Left renal pelvis (tissue), 4 donors: ENCODE measurements at regions not wholly inside any gene's neighbourhood (a gene's known extent, or its start where the extent isn't known, plus 50 kb on each side); places are given as distances from the start of the nearest gene placed in this dataset.
"Not testable (repeated sequence)": the region's sequence is repeated elsewhere in the genome, so short reads cannot be mapped to it uniquely, and the experiment has no call there.

ENCODE experiments used
- DNase-seq, 4 donors: peaks; one replicate each; pipeline ENCODE4 v3.0.0-alpha.2; 2013; ENCODE audit warnings: low read depth in 4 of 4, low spot score in 3 of 4

- no peak for DNase-seq
Measured at GRCh38 chr3:135538123-135538522, 427.4 kb upstream of the PPP2R3A start.

- no peak for DNase-seq
Measured at GRCh38 chr3:135539351-135539750, 426.2 kb upstream of the PPP2R3A start.

- DNase-seq = no peak
Measured at GRCh38 chr3:135539854-135540253, 425.7 kb upstream of the PPP2R3A start.

GRCh38 chr3:135549928-135550494, 415.5 kb upstream of the PPP2R3A start:
- no peak for DNase-seq

GRCh38 chr3:135556174-135556573, 409.4 kb upstream of the PPP2R3A start:
- DNase-seq = peak in 1 of 4 donors; percentile 55

- DNase-seq = no peak
Measured at GRCh38 chr3:135558150-135558783, 407.3 kb upstream of the PPP2R3A start.

GRCh38 chr3:135558906-135559305, 406.6 kb upstream of the PPP2R3A start:
- DNase-seq = no peak

- DNase-seq = no peak
Measured at GRCh38 chr3:135559802-135560201, 405.7 kb upstream of the PPP2R3A start.

- DNase-seq = no peak
Measured at GRCh38 chr3:135560847-135561246, 404.7 kb upstream of the PPP2R3A start.

- DNase-seq = no peak
Measured at GRCh38 chr3:135564696-135565095, 400.8 kb upstream of the PPP2R3A start.

- no peak for DNase-seq
Measured at GRCh38 chr3:135565546-135565945, 400.0 kb upstream of the PPP2R3A start.

- no peak for DNase-seq
Measured at GRCh38 chr3:135567223-135567622, 398.3 kb upstream of the PPP2R3A start.

- DNase-seq = no peak
Measured at GRCh38 chr3:135576751-135577150, 388.8 kb upstream of the PPP2R3A start.

- DNase-seq = no peak
Measured at GRCh38 chr3:135581806-135582205, 383.7 kb upstream of the PPP2R3A start.

- no peak for DNase-seq
Measured at GRCh38 chr3:135582800-135583199, 382.7 kb upstream of the PPP2R3A start.

GRCh38 chr3:135596563-135596962, 369.0 kb upstream of the PPP2R3A start:
- no peak for DNase-seq

GRCh38 chr3:135597855-135598254, 367.7 kb upstream of the PPP2R3A start:
- DNase-seq = no peak

- DNase-seq = no peak
Measured at GRCh38 chr3:135598597-135598996, 366.9 kb upstream of the PPP2R3A start.

GRCh38 chr3:135604512-135604911, 361.0 kb upstream of the PPP2R3A start:
- not testable (repeated sequence) for DNase-seq

- DNase-seq = no peak
Measured at GRCh38 chr3:135618123-135618522, 347.4 kb upstream of the PPP2R3A start.

- no peak for DNase-seq
Measured at GRCh38 chr3:135621184-135621920, 344.2 kb upstream of the PPP2R3A start.

- no peak for DNase-seq
Measured at GRCh38 chr3:135622215-135622614, 343.3 kb upstream of the PPP2R3A start.
